GM12878 (cell line): ENCODE measurements at regions not wholly inside any gene's neighbourhood (a gene's known extent, or its start where the extent isn't known, plus 50 kb on each side); places are given as distances from the start of the nearest gene placed in this dataset.

Source experiments
- ATAC-seq: fragments of 200-7000 bp; cut with Tn5 transposase; 3 replicates; pipeline ENCODE4 v1.9.1; 2020; ENCODE audit warnings: mild to moderate bottlenecking, moderate library complexity
- BruUV-seq: library from RNA; stranded (reverse); fragments of 400-500 nt; replicated peaks from 2 replicates; lab custom pipeline; 2021; lab: Mats Ljungman, UMichigan
- CTCF ChIA-PET: fragments of 300-600 bp; sonication (Branson Sonifier 250); formaldehyde crosslinking; extraction: SDS; loops from one replicate; lab custom pipeline; 2021; ENCODE audit warnings: inconsistent platforms; lab: Yijun Ruan, JAX
- POLR2A ChIA-PET: fragments of 350-600 bp; formaldehyde crosslinking; extraction: SDS; loops from one replicate; lab custom pipeline; 2021; ENCODE audit warnings: inconsistent platforms; lab: Charles Lee
- RAD21 ChIA-PET: fragments of 300-600 bp; sonication (Branson Sonifier 250); formaldehyde crosslinking; loops from one replicate; lab custom pipeline; 2023; ENCODE audit warnings: antibody characterized with exemption; ENCODE audit not compliant: unreplicated experiment; lab: Charles Lee
- SMC1A ChIA-PET: fragments of 300-600 bp; sonication (Branson Sonifier 250); formaldehyde crosslinking; loops from one replicate; lab custom pipeline; 2023; ENCODE audit not compliant: unreplicated experiment, uncharacterized antibody; lab: Charles Lee
- DNase-seq: peaks from one replicate; pipeline ENCODE4 v3.0.0-alpha.2; 2011; ENCODE audit warnings: low read depth, low spot score
- FAIRE-seq: peaks from 3 replicates; lab custom pipeline; 2011; peaks lifted over from hg19 to GRCh38; lab: Jason Lieb, UNC
- H2AFZ ChIP-seq: 2 replicates; pipeline ENCODE4 v1.6.0; 2011; ENCODE audit warnings: low read depth, low read length, control low read depth; ENCODE audit not compliant: control insufficient read depth
- H3K27ac ChIP-seq: 2 replicates; pipeline ENCODE4 v1.5.1; 2011; ENCODE audit warnings: control low read depth; ENCODE audit not compliant: control insufficient read depth, insufficient read depth
- H3K27me3 ChIP-seq, 2 experiments: replicated peaks in 1 of 2; 2 replicates each; pipeline versions ENCODE4 v1.6.0 to v1.6.1; 2011; ENCODE audit warnings: low read length in 1 of 2; ENCODE audit not compliant: control insufficient read depth in 2 of 2, insufficient read depth in 2 of 2
- H3K36me3 ChIP-seq, 2 experiments: 2 replicates each; pipeline ENCODE4 v1.5.1; 2011; ENCODE audit warnings: low read length in 1 of 2; ENCODE audit not compliant: control insufficient read depth in 2 of 2, insufficient read depth in 2 of 2
- H3K4me1 ChIP-seq: 2 replicates; pipeline ENCODE4 v1.6.1; 2011; ENCODE audit warnings: mild to moderate bottlenecking, low read length, moderate library complexity, mixed read lengths; ENCODE audit not compliant: control insufficient read depth, insufficient read depth
- H3K4me2 ChIP-seq: 2 replicates; pipeline ENCODE4 v1.6.0; 2011; ENCODE audit warnings: control low read depth; ENCODE audit not compliant: control insufficient read depth, insufficient read depth
- H3K4me3 ChIP-seq: fragments of 200-600 bp; sonication (generic); 2 replicates; pipeline ENCODE4 v1.5.1; 2016
- H3K79me2 ChIP-seq: 2 replicates; pipeline ENCODE4 v1.6.0; 2011; ENCODE audit warnings: low read length; ENCODE audit not compliant: control insufficient read depth, insufficient read depth
- H3K9ac ChIP-seq: 2 replicates; pipeline ENCODE4 v1.8.0; 2011; ENCODE audit warnings: low read length, control low read depth, mixed read lengths; ENCODE audit not compliant: control insufficient read depth, insufficient read depth
- H3K9me3 ChIP-seq: replicated peaks from 3 replicates; pipeline ENCODE4 v1.5.1; 2011; ENCODE audit warnings: mild to moderate bottlenecking, low read length; ENCODE audit not compliant: control insufficient read depth, insufficient read depth
- H4K20me1 ChIP-seq: 2 replicates; pipeline ENCODE4 v1.6.0; 2011; ENCODE audit not compliant: control insufficient read depth, insufficient read depth
- CEBPB ChIP-seq, 2 experiments: fragments of 150-350 bp in 1 of 2; IDR thresholded peaks; 2 replicates each; pipeline ENCODE4 v1.6.1; 2012 to 2014; ENCODE audit warnings: low read depth in 2 of 2, low read length in 2 of 2, borderline replicate concordance in 1 of 2, inconsistent platforms in 1 of 2
- ETV6 ChIP-seq, 2 experiments: fragments of 450-650 bp in 1 of 2; IDR thresholded peaks in 1 of 2; conservative IDR thresholded peaks in 1 of 2; 2 replicates each; pipeline ENCODE4 v1.6.1; 2014; ENCODE audit warnings: antibody characterized with exemption in 1 of 2, borderline replicate concordance in 1 of 2, low read depth in 1 of 2, mild to moderate bottlenecking in 1 of 2, moderate library complexity in 1 of 2
- JUND ChIP-seq: IDR thresholded peaks from 2 replicates; pipeline ENCODE4 v1.6.1; 2012; ENCODE audit warnings: low read depth, mild to moderate bottlenecking, low read length, improper control_type of control experiment, moderate library complexity
- KDM1A ChIP-seq: fragments of 200-600 bp; sonication (generic); IDR thresholded peaks from 2 replicates; pipeline ENCODE4 v1.6.1; 2016; ENCODE audit warnings: borderline replicate concordance
- NBN ChIP-seq: fragments of 450-650 bp; IDR thresholded peaks from 2 replicates; pipeline ENCODE4 v1.6.1; 2016
- TAF1 ChIP-seq: IDR thresholded peaks from 2 replicates; pipeline ENCODE4 v1.6.1; 2011; ENCODE audit warnings: mild to moderate bottlenecking, low read depth, low read length, borderline replicate concordance
- USF2 ChIP-seq: IDR thresholded peaks from 2 replicates; pipeline ENCODE4 v1.6.1; 2011; ENCODE audit warnings: low read depth, low read length, improper control_type of control experiment, borderline replicate concordance
- ZNF687 ChIP-seq: fragments of 450-650 bp; IDR thresholded peaks from 2 replicates; pipeline ENCODE4 v1.6.1; 2017; ENCODE audit warnings: mild to moderate bottlenecking, moderate library complexity
- in situ Hi-C: fragments of 300-500 bp; cut with MboI; formaldehyde crosslinking; loops from 9 replicates; pipeline ENCODE4 v1.14.3; 2018; ENCODE audit warnings: mixed read lengths
- intact Hi-C: fragments of 100-400 bp; cut with micrococcal nuclease; formaldehyde crosslinking; loops from one replicate; pipeline ENCODE4 v1.14.2; 2022; ENCODE audit not compliant: unreplicated experiment

GRCh38 chr1:239170828-239171227 is 215.5 kb upstream of the CHRM3 start:
- H3K9ac ChIP-seq: no peak overlapping the region
- DNase-seq (no peak), ATAC-seq (no peak), FAIRE-seq (no peak)
- H3K36me3 ChIP-seq: no peaks in the 10 kb centered on the region
- no peak overlapping the region for H3K4me2 ChIP-seq
- ChIA-PET POLR2A (no interaction called here), CTCF (no interaction called here), SMC1A (interaction anchor here (0.7 kb wide), 1 partner anchor 11 kb away, joined by 3 read pairs; no protein-coding TSS in a partner anchor), RAD21 (no interaction called here)
- H3K27me3 ChIP-seq: no peaks in the 10 kb centered on the region
- no peaks in the 10 kb centered on the region for H3K4me1 ChIP-seq
- H4K20me1 ChIP-seq: no peaks in the 10 kb centered on the region
- TF ChIP-seq USF2 (no peak), NBN (no peak), JUND (no peak), ZNF687 (no peak), ETV6 (conservative IDR thresholded peaks at IDR 0.05 in 1 of 2, IDR thresholded peaks at IDR 0.05 in 1 of 2; ENCODE audit: borderline replicate concordance in 1 of 2, low read depth in 1 of 2) (no peak), KDM1A (no peak), CEBPB (IDR thresholded peaks at IDR 0.05; ENCODE audit: borderline replicate concordance in 1 of 2, low read depth in 2 of 2, low read length in 2 of 2) (no peak), TAF1 (no peak)
- intact Hi-C loops (no loop called here), in situ Hi-C loops (no loop called here)
- no peak overlapping the region for H3K4me3 ChIP-seq
- no peaks in the 10 kb centered on the region; the same call in 2 of the 3 replicates for H3K9me3 ChIP-seq
- H2AFZ ChIP-seq: no peak overlapping the region
- no peaks in the 10 kb centered on the region for H3K79me2 ChIP-seq
- H3K27ac ChIP-seq: no peak overlapping the region
- no TSS peak for BruUV-seq
